Colonic mucosa (tissue), 4 donors: ENCODE measurements at regions not wholly inside any gene's neighbourhood (a gene's known extent, or its start where the extent isn't known, plus 50 kb on each side); places are given as distances from the start of the nearest gene placed in this dataset.

Source experiments
- DNase-seq: peaks from one replicate; pipeline ENCODE4 v3.0.0-alpha.2; 2020
- H3K27ac ChIP-seq: fragments of 200-600 bp; one replicate; pipeline ENCODE4 v1.8.0; 2021
- H3K27me3 ChIP-seq: fragments of 200-600 bp; one replicate; pipeline ENCODE4 v1.8.0; 2021
- H3K36me3 ChIP-seq: fragments of 200-600 bp; one replicate; pipeline ENCODE4 v1.8.0; 2021
- H3K4me1 ChIP-seq: fragments of 200-600 bp; one replicate; pipeline ENCODE4 v1.8.0; 2021; ENCODE audit warnings: mild to moderate bottlenecking
- H3K4me3 ChIP-seq: fragments of 200-600 bp; one replicate; pipeline ENCODE4 v1.8.0; 2021
- H3K9ac ChIP-seq, 2 donors: one replicate each; pipeline ENCODE4 v1.7.0; 2013; ENCODE audit warnings: control low read depth in 2 of 2, low read depth in 2 of 2, low read length in 2 of 2
- H3K9me3 ChIP-seq: fragments of 200-600 bp; one replicate; pipeline ENCODE4 v1.8.0; 2021
- CTCF ChIP-seq: fragments of 200-600 bp; IDR thresholded peaks from one replicate; pipeline ENCODE4 v1.8.0; 2022; ENCODE audit warnings: antibody characterized with exemption, mild to moderate bottlenecking
- intact Hi-C: fragments of 100-400 bp; cut with DNase I; formaldehyde crosslinking; loops from one replicate; pipeline ENCODE4 v1.14.1; 2022
- donor health status: healthy.
- donor health status: DM: no; HTN: no; CAD: no.
- donor health status: DM: no; HTN: no; CAD: no.

GRCh38 chr3:83150896-83151295 is 1389.5 kb upstream of the GBE1 start:
- DNase-seq: no peak
- no peak overlapping the region for H3K4me3 ChIP-seq

GRCh38 chr3:83140983-83141382 is 1379.5 kb upstream of the GBE1 start:
- Histone ChIP-seq H3K4me3 (no peak overlapping the region), H3K4me1 (no peaks in the 10 kb centered on the region), H3K27me3 (no peaks in the 10 kb centered on the region), H3K9me3 (no peaks in the 10 kb centered on the region), H3K36me3 (no peaks in the 10 kb centered on the region), H3K9ac (no peak overlapping the region), H3K27ac (no peak overlapping the region)
- TF ChIP-seq CTCF: no peak
- DNase-seq: no peak
- intact Hi-C loops: no loop called here

More at GRCh38 chr3:83150896-83151295, 1389.5 kb upstream of the GBE1 start:
- Histone ChIP-seq H3K9me3 (no peaks in the 10 kb centered on the region), H3K36me3 (no peaks in the 10 kb centered on the region), H3K4me1 (no peaks in the 10 kb centered on the region), H3K9ac (no peak overlapping the region), H3K27me3 (no peaks in the 10 kb centered on the region), H3K27ac (no peak overlapping the region)
- no peak for TF ChIP-seq CTCF
- intact Hi-C loops: no loop called here

GRCh38 chr3:83131236-83131635 is 1369.8 kb upstream of the GBE1 start:
- H3K4me1 ChIP-seq: no peaks in the 10 kb centered on the region
- no peak for DNase-seq
- intact Hi-C loops: no loop called here
- no peak overlapping the region for H3K27ac ChIP-seq
- H3K4me3 ChIP-seq: no peak overlapping the region
- no peaks in the 10 kb centered on the region for H3K9me3 ChIP-seq
- TF ChIP-seq CTCF: no peak
- no peaks in the 10 kb centered on the region for H3K36me3 ChIP-seq
- H3K27me3 ChIP-seq: no peaks in the 10 kb centered on the region
- H3K9ac ChIP-seq: no peak overlapping the region

- no peak for DNase-seq
- intact Hi-C loops: no loop called here
- TF ChIP-seq CTCF: no peak
- no peaks in the 10 kb centered on the region for H3K4me1 ChIP-seq
- H3K27me3 ChIP-seq: no peaks in the 10 kb centered on the region
- no peak overlapping the region for H3K27ac ChIP-seq
- H3K9ac ChIP-seq: no peak overlapping the region
- no peak overlapping the region for H3K4me3 ChIP-seq
- no peaks in the 10 kb centered on the region for H3K36me3 ChIP-seq
- H3K9me3 ChIP-seq: no peaks in the 10 kb centered on the region
These were observed 1361.4 kb upstream of the GBE1 start for GRCh38 chr3:83122774-83123350.

- Histone ChIP-seq H3K4me1 (no peaks in the 10 kb centered on the region), H3K27ac (no peak overlapping the region), H3K36me3 (no peaks in the 10 kb centered on the region), H3K4me3 (no peak overlapping the region), H3K9me3 (no peaks in the 10 kb centered on the region), H3K9ac (no peak overlapping the region), H3K27me3 (no peaks in the 10 kb centered on the region)
- no peak for TF ChIP-seq CTCF
- intact Hi-C loops: no loop called here
- DNase-seq: no peak
These were observed 1331.8 kb upstream of the GBE1 start for GRCh38 chr3:83093222-83093572.
